Panc1 (cell line): ENCODE measurements at regions not wholly inside any gene's neighbourhood (a gene's known extent, or its start where the extent isn't known, plus 50 kb on each side); places are given as distances from the start of the nearest gene placed in this dataset.

Source experiments
- ATAC-seq: fragments of 200-7000 bp; cut with Tn5 transposase; 2 replicates; pipeline ENCODE4 v1.9.1; 2020; ENCODE audit warnings: mild to moderate bottlenecking, moderate library complexity
- BruUV-seq: library from RNA; stranded (reverse); fragments of 400-500 nt; replicated peaks from 2 replicates; lab custom pipeline; 2021; lab: Mats Ljungman, UMichigan
- CTCF ChIA-PET: fragments of 300-600 bp; sonication (Branson Sonifier 250); formaldehyde crosslinking; loops from one replicate; lab custom pipeline; 2022; ENCODE audit warnings: antibody characterized with exemption; lab: Charles Lee
- POLR2A ChIA-PET: fragments of 300-600 bp; sonication (Branson Sonifier 250); formaldehyde crosslinking; loops from one replicate; lab custom pipeline; 2022; ENCODE audit warnings: antibody characterized with exemption; lab: Charles Lee
- DNase-seq: peaks from one replicate; pipeline ENCODE4 v3.0.0-alpha.2; 2010; ENCODE audit warnings: low read depth, low spot score
- H3K27ac ChIP-seq: 2 replicates; pipeline ENCODE4 v1.5.1; 2011; ENCODE audit warnings: mild to moderate bottlenecking, low read length, inconsistent platforms
- H3K27me3 ChIP-seq: fragments of 200-500 bp; sonication (Bioruptor generic); 2 replicates; pipeline ENCODE4 v1.6.0; 2014; ENCODE audit warnings: low read length, inconsistent platforms; ENCODE audit not compliant: control insufficient read depth, insufficient read depth
- H3K36me3 ChIP-seq: fragments of 200-500 bp; sonication (Bioruptor generic); 2 replicates; pipeline ENCODE4 v1.5.1; 2014; ENCODE audit warnings: inconsistent platforms, mild to moderate bottlenecking, low read length, moderate library complexity; ENCODE audit not compliant: control insufficient read depth, insufficient read depth
- H3K4me1 ChIP-seq: 2 replicates; pipeline ENCODE4 v1.5.1; 2011; ENCODE audit warnings: inconsistent platforms, mild to moderate bottlenecking, low read length, moderate library complexity; ENCODE audit not compliant: control insufficient read depth, insufficient read depth
- H3K4me3 ChIP-seq, 2 experiments: 2 replicates each; pipeline ENCODE4 v1.5.1; 2011 to 2012; ENCODE audit warnings: low read depth in 2 of 2, low read length in 2 of 2, mild to moderate bottlenecking in 2 of 2, inconsistent platforms in 1 of 2, moderate library complexity in 1 of 2
- H3K9me3 ChIP-seq: fragments of 200-500 bp; sonication (Bioruptor generic); 2 replicates; pipeline ENCODE4 v1.5.1; 2014; ENCODE audit warnings: low read depth, mild to moderate bottlenecking, inconsistent platforms, low read length, moderate library complexity; ENCODE audit not compliant: control insufficient read depth, insufficient read depth
- POLR2AphosphoS5 ChIP-seq: IDR thresholded peaks from 2 replicates; pipeline ENCODE4 v1.6.1; 2012; ENCODE audit warnings: mild to moderate bottlenecking, low read depth, low read length, moderate library complexity
- SIN3A ChIP-seq: IDR thresholded peaks from 2 replicates; pipeline ENCODE4 v1.6.1; 2012; ENCODE audit warnings: low read depth, mild to moderate bottlenecking, low read length, moderate library complexity, borderline replicate concordance; ENCODE audit not compliant: insufficient read depth
- TCF7L2 ChIP-seq: IDR thresholded peaks from 2 replicates; pipeline ENCODE4 v1.6.1; 2011; ENCODE audit warnings: mild to moderate bottlenecking, low read depth, low read length, inconsistent platforms
- in situ Hi-C: cut with HindIII; loops from 2 replicates; pipeline ENCODE4 v1.10.0; 2016; ENCODE audit warnings: low sequenced_read_pairs, low pct_unique_long_range_greater_than_20kb
- intact Hi-C: fragments of 100-400 bp; cut with micrococcal nuclease; formaldehyde crosslinking; loops from one replicate; pipeline ENCODE4 v1.10.0; 2022; ENCODE audit not compliant: unreplicated experiment
- TF ChIP-seq, protein P1 (sequence below): fragments of 450-650 bp; IDR thresholded peaks from 2 replicates; pipeline ENCODE4 v1.5.1; 2017; ENCODE audit warnings: mild to moderate bottlenecking
- TF ChIP-seq, protein P2 (sequence below), 2 experiments: IDR thresholded peaks; 2 replicates each; pipeline ENCODE4 v1.6.1; 2011 to 2012; ENCODE audit warnings: low read depth in 2 of 2, control low read depth in 1 of 2, low read length in 1 of 2, mild to moderate bottlenecking in 1 of 2, moderate library complexity in 1 of 2; ENCODE audit not compliant: insufficient read depth in 1 of 2

DNA sequence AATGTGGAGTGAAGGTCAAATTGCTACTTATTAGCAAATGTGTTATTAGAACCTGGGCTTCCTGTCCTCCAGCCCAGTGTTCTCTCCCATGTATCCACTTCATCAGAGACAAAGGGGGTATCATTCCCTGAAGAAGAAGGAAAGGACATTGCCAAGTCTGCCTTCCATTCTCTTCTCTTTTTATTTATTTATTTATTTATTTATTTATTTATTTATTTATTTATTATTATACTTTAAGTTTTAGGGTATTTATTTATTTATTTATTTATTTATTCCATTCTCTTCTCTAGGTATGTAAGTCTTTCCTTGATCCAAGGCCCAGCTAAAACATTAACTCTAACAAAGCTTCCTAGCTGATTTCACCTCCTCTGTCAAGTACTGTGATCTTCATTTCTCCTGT is 277.8 kb upstream of the DNAJC19 start:
- in situ Hi-C loops = no loop called here
- no peak for ATAC-seq
- DNase-seq = no peak
- TF ChIP-seq, protein P1, sequence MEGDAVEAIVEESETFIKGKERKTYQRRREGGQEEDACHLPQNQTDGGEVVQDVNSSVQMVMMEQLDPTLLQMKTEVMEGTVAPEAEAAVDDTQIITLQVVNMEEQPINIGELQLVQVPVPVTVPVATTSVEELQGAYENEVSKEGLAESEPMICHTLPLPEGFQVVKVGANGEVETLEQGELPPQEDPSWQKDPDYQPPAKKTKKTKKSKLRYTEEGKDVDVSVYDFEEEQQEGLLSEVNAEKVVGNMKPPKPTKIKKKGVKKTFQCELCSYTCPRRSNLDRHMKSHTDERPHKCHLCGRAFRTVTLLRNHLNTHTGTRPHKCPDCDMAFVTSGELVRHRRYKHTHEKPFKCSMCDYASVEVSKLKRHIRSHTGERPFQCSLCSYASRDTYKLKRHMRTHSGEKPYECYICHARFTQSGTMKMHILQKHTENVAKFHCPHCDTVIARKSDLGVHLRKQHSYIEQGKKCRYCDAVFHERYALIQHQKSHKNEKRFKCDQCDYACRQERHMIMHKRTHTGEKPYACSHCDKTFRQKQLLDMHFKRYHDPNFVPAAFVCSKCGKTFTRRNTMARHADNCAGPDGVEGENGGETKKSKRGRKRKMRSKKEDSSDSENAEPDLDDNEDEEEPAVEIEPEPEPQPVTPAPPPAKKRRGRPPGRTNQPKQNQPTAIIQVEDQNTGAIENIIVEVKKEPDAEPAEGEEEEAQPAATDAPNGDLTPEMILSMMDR = no peak
- no peak for TF ChIP-seq TCF7L2
- TF ChIP-seq SIN3A = no peak
- TF ChIP-seq POLR2AphosphoS5 = no peak
- TF ChIP-seq, protein P2, sequence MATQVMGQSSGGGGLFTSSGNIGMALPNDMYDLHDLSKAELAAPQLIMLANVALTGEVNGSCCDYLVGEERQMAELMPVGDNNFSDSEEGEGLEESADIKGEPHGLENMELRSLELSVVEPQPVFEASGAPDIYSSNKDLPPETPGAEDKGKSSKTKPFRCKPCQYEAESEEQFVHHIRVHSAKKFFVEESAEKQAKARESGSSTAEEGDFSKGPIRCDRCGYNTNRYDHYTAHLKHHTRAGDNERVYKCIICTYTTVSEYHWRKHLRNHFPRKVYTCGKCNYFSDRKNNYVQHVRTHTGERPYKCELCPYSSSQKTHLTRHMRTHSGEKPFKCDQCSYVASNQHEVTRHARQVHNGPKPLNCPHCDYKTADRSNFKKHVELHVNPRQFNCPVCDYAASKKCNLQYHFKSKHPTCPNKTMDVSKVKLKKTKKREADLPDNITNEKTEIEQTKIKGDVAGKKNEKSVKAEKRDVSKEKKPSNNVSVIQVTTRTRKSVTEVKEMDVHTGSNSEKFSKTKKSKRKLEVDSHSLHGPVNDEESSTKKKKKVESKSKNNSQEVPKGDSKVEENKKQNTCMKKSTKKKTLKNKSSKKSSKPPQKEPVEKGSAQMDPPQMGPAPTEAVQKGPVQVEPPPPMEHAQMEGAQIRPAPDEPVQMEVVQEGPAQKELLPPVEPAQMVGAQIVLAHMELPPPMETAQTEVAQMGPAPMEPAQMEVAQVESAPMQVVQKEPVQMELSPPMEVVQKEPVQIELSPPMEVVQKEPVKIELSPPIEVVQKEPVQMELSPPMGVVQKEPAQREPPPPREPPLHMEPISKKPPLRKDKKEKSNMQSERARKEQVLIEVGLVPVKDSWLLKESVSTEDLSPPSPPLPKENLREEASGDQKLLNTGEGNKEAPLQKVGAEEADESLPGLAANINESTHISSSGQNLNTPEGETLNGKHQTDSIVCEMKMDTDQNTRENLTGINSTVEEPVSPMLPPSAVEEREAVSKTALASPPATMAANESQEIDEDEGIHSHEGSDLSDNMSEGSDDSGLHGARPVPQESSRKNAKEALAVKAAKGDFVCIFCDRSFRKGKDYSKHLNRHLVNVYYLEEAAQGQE (IDR thresholded peaks at IDR 0.05; ENCODE audit: insufficient read depth in 1 of 2, low read depth in 2 of 2, low read length in 1 of 2) = no peak
- no peaks in the 10 kb centered on the region for H3K9me3 ChIP-seq
- H3K4me3 ChIP-seq = no peak overlapping the region
- no peak overlapping the region for H3K27ac ChIP-seq
- no TSS peak for BruUV-seq
- no peaks in the 10 kb centered on the region for H3K36me3 ChIP-seq
- H3K27me3 ChIP-seq = no peaks in the 10 kb centered on the region
- ChIA-PET POLR2A (no interaction called here), CTCF (no interaction called here)
- intact Hi-C loops = no loop called here
- H3K4me1 ChIP-seq = no peaks in the 10 kb centered on the region

DNA sequence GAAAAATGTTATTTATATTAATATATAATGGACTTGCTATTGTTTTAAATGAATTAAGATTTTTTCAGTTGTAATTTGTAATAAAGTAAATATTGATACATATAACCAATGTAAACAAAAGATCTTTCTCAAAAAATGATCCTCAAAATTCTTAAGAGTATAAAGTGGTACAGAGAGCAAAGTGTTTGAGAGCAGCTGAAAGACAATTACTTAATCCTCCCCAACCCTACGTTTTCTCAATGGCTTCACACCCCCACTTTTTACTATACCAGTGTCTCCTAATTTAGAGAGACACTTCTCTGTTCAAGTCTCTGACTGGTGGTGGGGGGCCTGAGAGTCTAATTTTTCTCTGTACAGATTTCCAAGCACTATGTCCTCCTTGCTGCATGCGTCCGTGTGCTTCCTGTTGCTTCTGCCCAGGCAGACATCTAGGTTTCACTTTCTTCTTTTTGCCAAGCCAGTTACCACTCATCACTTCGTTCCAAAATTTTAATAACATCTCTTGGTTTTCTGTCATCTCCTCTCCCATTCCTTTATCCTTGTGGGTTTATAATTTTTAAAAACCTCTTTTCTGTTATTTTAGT is 276.3 kb upstream of the DNAJC19 start:
- in situ Hi-C loops = no loop called here
- TF ChIP-seq SIN3A (no peak), POLR2AphosphoS5 (no peak)
- H3K4me1 ChIP-seq = no peaks in the 10 kb centered on the region
- no peak overlapping the region for H3K27ac ChIP-seq
- H3K36me3 ChIP-seq = no peaks in the 10 kb centered on the region
- CTCF ChIA-PET = no interaction called here
- no peaks in the 10 kb centered on the region for H3K9me3 ChIP-seq
- no TSS peak for BruUV-seq
- ATAC-seq (no peak), DNase-seq (no peak)
- peak overlapping the region in 1 of 2 experiments; percentile 25; a peak in 2 of 4 replicates for H3K4me3 ChIP-seq
- H3K27me3 ChIP-seq = no peaks in the 10 kb centered on the region
- POLR2A ChIA-PET = no interaction called here
- intact Hi-C loops = no loop called here

DNA sequence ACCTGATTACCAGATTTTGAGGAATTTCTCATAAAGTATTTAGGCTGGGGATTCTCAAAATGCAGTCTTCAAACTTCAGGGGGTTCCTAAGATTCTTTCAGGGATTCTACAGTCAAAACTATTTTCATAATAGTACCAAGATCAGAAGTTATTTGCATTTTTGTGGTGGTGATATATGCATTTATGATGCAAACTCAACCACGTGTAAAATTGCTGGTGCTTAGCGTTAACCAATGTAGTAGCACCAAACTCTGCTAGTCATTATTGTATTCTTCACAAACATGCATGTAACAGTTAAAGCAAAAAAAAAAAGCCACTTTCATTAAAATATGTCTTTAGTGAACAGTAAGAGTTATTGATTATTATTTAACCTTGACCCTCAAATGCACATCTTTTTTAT is 274.9 kb upstream of the DNAJC19 start:
- BruUV-seq = no TSS peak
- DNase-seq = no peak
- POLR2A ChIA-PET = no interaction called here
- Histone ChIP-seq H3K9me3 (no peaks in the 10 kb centered on the region), H3K36me3 (no peaks in the 10 kb centered on the region), H3K27ac (no peak overlapping the region), H3K27me3 (no peaks in the 10 kb centered on the region; the same call in 1 of the 2 replicates), H3K4me3 (no peak overlapping the region), H3K4me1 (no peaks in the 10 kb centered on the region)
- in situ Hi-C loops = no loop called here
- intact Hi-C loops = no loop called here
- CTCF ChIA-PET = no interaction called here
- ATAC-seq = no peak
- TF ChIP-seq SIN3A = no peak
- TF ChIP-seq, protein P1 = no peak
- TF ChIP-seq TCF7L2 = no peak
- TF ChIP-seq POLR2AphosphoS5 = no peak
- TF ChIP-seq, protein P2 (IDR thresholded peaks at IDR 0.05; ENCODE audit: insufficient read depth in 1 of 2, low read depth in 2 of 2, low read length in 1 of 2) = no peak
